ENCODE measurements at regions not wholly inside any gene's neighbourhood (a gene's known extent, or its start where the extent isn't known, plus 50 kb on each side); places are given as distances from the start of the nearest gene placed in this dataset.

- Histone ChIP-seq H3K4me1 (ENCODE audit: low read depth, poor library complexity, severe bottlenecking) (peaks cover 4% of the 10 kb centered on the region), H3K27ac (no peak overlapping the region), H3K79me2 (ENCODE audit: insufficient read depth, low read depth) (no peaks in the 10 kb centered on the region), H4K20me1 (ENCODE audit: insufficient read depth) (no peaks in the 10 kb centered on the region), H3K4me3 (IDR thresholded peaks at IDR 0.05; ENCODE audit: insufficient read depth, low read depth, low read length) (no peak overlapping the region), H2AFZ (ENCODE audit: low read depth) (no peak overlapping the region), H3K27me3 (ENCODE audit: insufficient read depth, low read depth) (no peaks in the 10 kb centered on the region), H3K4me2 (no peak overlapping the region), H3K9ac (no peak overlapping the region), H3K36me3 (ENCODE audit: insufficient read depth) (no peaks in the 10 kb centered on the region)
- TF ChIP-seq CTCF (conservative IDR thresholded peaks at IDR 0.05; ENCODE audit: low read depth, low read length), result no peak
These were observed 104.7 kb downstream of the EVX1 start for GRCh38 chr7:27347276-27347640.

GRCh38 chr7:27349621-27350020, 107.0 kb downstream of the EVX1 start:
- Histone ChIP-seq H2AFZ (ENCODE audit: low read depth) (no peak overlapping the region), H4K20me1 (ENCODE audit: insufficient read depth) (no peaks in the 10 kb centered on the region), H3K36me3 (ENCODE audit: insufficient read depth) (no peaks in the 10 kb centered on the region), H3K4me3 (IDR thresholded peaks at IDR 0.05; ENCODE audit: insufficient read depth, low read depth, low read length) (no peak overlapping the region), H3K4me2 (no peak overlapping the region), H3K79me2 (ENCODE audit: insufficient read depth, low read depth) (no peaks in the 10 kb centered on the region), H3K4me1 (ENCODE audit: low read depth, poor library complexity, severe bottlenecking) (peaks cover 4% of the 10 kb centered on the region), H3K9ac (no peak overlapping the region), H3K27ac (no peak overlapping the region), H3K27me3 (ENCODE audit: insufficient read depth, low read depth) (no peaks in the 10 kb centered on the region)
- no peak for TF ChIP-seq CTCF (conservative IDR thresholded peaks at IDR 0.05; ENCODE audit: low read depth, low read length)

- Histone ChIP-seq H2AFZ (ENCODE audit: low read depth) (no peak overlapping the region), H3K4me2 (no peak overlapping the region), H3K4me3 (IDR thresholded peaks at IDR 0.05; ENCODE audit: insufficient read depth, low read depth, low read length) (no peak overlapping the region), H3K27ac (no peak overlapping the region), H3K36me3 (ENCODE audit: insufficient read depth) (no peaks in the 10 kb centered on the region), H3K4me1 (ENCODE audit: low read depth, poor library complexity, severe bottlenecking) (no peaks in the 10 kb centered on the region), H3K79me2 (ENCODE audit: insufficient read depth, low read depth) (no peaks in the 10 kb centered on the region), H3K9ac (no peak overlapping the region), H4K20me1 (ENCODE audit: insufficient read depth) (no peaks in the 10 kb centered on the region), H3K27me3 (ENCODE audit: insufficient read depth, low read depth) (no peaks in the 10 kb centered on the region)
- no peak for TF ChIP-seq CTCF (conservative IDR thresholded peaks at IDR 0.05; ENCODE audit: low read depth, low read length)
These were observed 108.5 kb downstream of the EVX1 start for GRCh38 chr7:27351137-27351536.

- H3K27me3 ChIP-seq (ENCODE audit: insufficient read depth, low read depth), result no peaks in the 10 kb centered on the region
- H3K4me2 ChIP-seq, result no peak overlapping the region
- no peak overlapping the region for H3K9ac ChIP-seq
- H3K4me3 ChIP-seq (IDR thresholded peaks at IDR 0.05; ENCODE audit: insufficient read depth, low read depth, low read length), result no peak overlapping the region
- no peak for TF ChIP-seq CTCF (conservative IDR thresholded peaks at IDR 0.05; ENCODE audit: low read depth, low read length)
- no peak overlapping the region for H2AFZ ChIP-seq (ENCODE audit: low read depth)
- no peaks in the 10 kb centered on the region for H3K36me3 ChIP-seq (ENCODE audit: insufficient read depth)
- H3K27ac ChIP-seq, result no peak overlapping the region
- no peaks in the 10 kb centered on the region for H3K79me2 ChIP-seq (ENCODE audit: insufficient read depth, low read depth)
- H3K4me1 ChIP-seq (ENCODE audit: low read depth, poor library complexity, severe bottlenecking), result no peaks in the 10 kb centered on the region
- H4K20me1 ChIP-seq (ENCODE audit: insufficient read depth), result no peaks in the 10 kb centered on the region
These were observed 109.2 kb downstream of the EVX1 start for GRCh38 chr7:27351786-27352185.
